ENCODE measurements at regions not wholly inside any gene's neighbourhood (a gene's known extent, or its start where the extent isn't known, plus 50 kb on each side); places are given as distances from the start of the nearest gene placed in this dataset.

GRCh38 chr7:11297126-11297625, 323.5 kb downstream of the PHF14 start:
- no peak for DNase-seq (ENCODE audit: insufficient read length)
- TF ChIP-seq POLR2AphosphoS5 (IDR thresholded peaks at IDR 0.05; ENCODE audit: low read depth, low read length) (no peak), POLR2A (IDR thresholded peaks at IDR 0.05; ENCODE audit: low read depth, low read length) (no peak), TAF1 (IDR thresholded peaks at IDR 0.05; ENCODE audit: borderline replicate concordance, low read depth, low read length) (no peak)
- FAIRE-seq, result peak; percentile 27

- DNase-seq (ENCODE audit: insufficient read length), result no peak
- TF ChIP-seq TAF1 (IDR thresholded peaks at IDR 0.05; ENCODE audit: borderline replicate concordance, low read depth, low read length) (no peak), POLR2A (IDR thresholded peaks at IDR 0.05; ENCODE audit: low read depth, low read length) (no peak), POLR2AphosphoS5 (IDR thresholded peaks at IDR 0.05; ENCODE audit: low read depth, low read length) (no peak)
- no peak for FAIRE-seq
Observed at GRCh38 chr7:11297764-11298163, 324.1 kb downstream of the PHF14 start.

- no peak for FAIRE-seq
- no peak for DNase-seq (ENCODE audit: insufficient read length)
Observed at GRCh38 chr7:11298220-11298619, 324.5 kb downstream of the PHF14 start.

GRCh38 chr7:11300241-11300640, 326.6 kb downstream of the PHF14 start:
- DNase-seq (ENCODE audit: insufficient read length), result no peak

More at GRCh38 chr7:11298220-11298619, 324.5 kb downstream of the PHF14 start:
- TF ChIP-seq POLR2AphosphoS5 (IDR thresholded peaks at IDR 0.05; ENCODE audit: low read depth, low read length), result no peak
- no peak for TF ChIP-seq POLR2A (IDR thresholded peaks at IDR 0.05; ENCODE audit: low read depth, low read length)
- no peak for TF ChIP-seq TAF1 (IDR thresholded peaks at IDR 0.05; ENCODE audit: borderline replicate concordance, low read depth, low read length)

GRCh38 chr7:11302121-11302520, 328.4 kb downstream of the PHF14 start:
- no peak for DNase-seq (ENCODE audit: insufficient read length)
- no peak for TF ChIP-seq POLR2AphosphoS5 (IDR thresholded peaks at IDR 0.05; ENCODE audit: low read depth, low read length)
- TF ChIP-seq TAF1 (IDR thresholded peaks at IDR 0.05; ENCODE audit: borderline replicate concordance, low read depth, low read length), result no peak
- TF ChIP-seq POLR2A (IDR thresholded peaks at IDR 0.05; ENCODE audit: low read depth, low read length), result no peak
- FAIRE-seq, result no peak

More at GRCh38 chr7:11300241-11300640, 326.6 kb downstream of the PHF14 start:
- no peak for FAIRE-seq
- no peak for TF ChIP-seq POLR2A (IDR thresholded peaks at IDR 0.05; ENCODE audit: low read depth, low read length)
- no peak for TF ChIP-seq TAF1 (IDR thresholded peaks at IDR 0.05; ENCODE audit: borderline replicate concordance, low read depth, low read length)
- no peak for TF ChIP-seq POLR2AphosphoS5 (IDR thresholded peaks at IDR 0.05; ENCODE audit: low read depth, low read length)

GRCh38 chr7:11313801-11314200, 340.1 kb downstream of the PHF14 start:
- FAIRE-seq, result no peak
- no peak for DNase-seq (ENCODE audit: insufficient read length)
- TF ChIP-seq POLR2A (IDR thresholded peaks at IDR 0.05; ENCODE audit: low read depth, low read length) (no peak), TAF1 (IDR thresholded peaks at IDR 0.05; ENCODE audit: borderline replicate concordance, low read depth, low read length) (no peak), POLR2AphosphoS5 (IDR thresholded peaks at IDR 0.05; ENCODE audit: low read depth, low read length) (no peak)

GRCh38 chr7:11315666-11316258, 342.1 kb downstream of the PHF14 start:
- FAIRE-seq, result peak; percentile 62
- TF ChIP-seq TAF1 (IDR thresholded peaks at IDR 0.05; ENCODE audit: borderline replicate concordance, low read depth, low read length), result no peak
- TF ChIP-seq POLR2A (IDR thresholded peaks at IDR 0.05; ENCODE audit: low read depth, low read length), result no peak
- DNase-seq (ENCODE audit: insufficient read length), result no peak

GRCh38 chr7:11317766-11318165, 344.1 kb downstream of the PHF14 start:
- DNase-seq (ENCODE audit: insufficient read length) (no peak), FAIRE-seq (peak; percentile 5)
- no peak for TF ChIP-seq TAF1 (IDR thresholded peaks at IDR 0.05; ENCODE audit: borderline replicate concordance, low read depth, low read length)
- TF ChIP-seq POLR2AphosphoS5 (IDR thresholded peaks at IDR 0.05; ENCODE audit: low read depth, low read length), result no peak
- no peak for TF ChIP-seq POLR2A (IDR thresholded peaks at IDR 0.05; ENCODE audit: low read depth, low read length)

GRCh38 chr7:11319491-11320274, 346.0 kb downstream of the PHF14 start:
- TF ChIP-seq POLR2A (IDR thresholded peaks at IDR 0.05; ENCODE audit: low read depth, low read length), result no peak
- no peak for TF ChIP-seq TAF1 (IDR thresholded peaks at IDR 0.05; ENCODE audit: borderline replicate concordance, low read depth, low read length)
- TF ChIP-seq POLR2AphosphoS5 (IDR thresholded peaks at IDR 0.05; ENCODE audit: low read depth, low read length), result no peak
- no peak for FAIRE-seq
- no peak for DNase-seq (ENCODE audit: insufficient read length)

Measured in GM12892 (cell line).